NCI-H2227 (cell line): ENCODE measurements at regions not wholly inside any gene's neighbourhood (a gene's known extent, or its start where the extent isn't known, plus 50 kb on each side); places are given as distances from the start of the nearest gene placed in this dataset.

ENCODE experiments used
- DNase-seq: peaks from one replicate; lab custom pipeline; 2025; ENCODE audit not compliant: unreplicated experiment; lab: John Stamatoyannopoulos, UW

- no peak for DNase-seq
Observed at GRCh38 chr6:156533872-156534524, 243.2 kb upstream of the ARID1B start.

- DNase-seq: no peak
Observed at GRCh38 chr6:156526081-156526480, 251.1 kb upstream of the ARID1B start.

GRCh38 chr6:156525541-156525940, 251.6 kb upstream of the ARID1B start:
- DNase-seq: no peak

GRCh38 chr6:156519940-156520339, 257.2 kb upstream of the ARID1B start:
- no peak for DNase-seq

GRCh38 chr6:156517088-156517487, 260.1 kb upstream of the ARID1B start:
- no peak for DNase-seq

- DNase-seq: no peak
Observed at GRCh38 chr6:156515242-156515641, 261.9 kb upstream of the ARID1B start.

- DNase-seq: no peak
Observed at GRCh38 chr6:156513504-156513903, 263.7 kb upstream of the ARID1B start.

GRCh38 chr6:156511570-156511969, 265.6 kb upstream of the ARID1B start:
- no peak for DNase-seq

- no peak for DNase-seq
Observed at GRCh38 chr6:156511051-156511450, 266.1 kb upstream of the ARID1B start.

- DNase-seq: no peak
Observed at GRCh38 chr6:156510242-156510641, 266.9 kb upstream of the ARID1B start.

- no peak for DNase-seq
Observed at GRCh38 chr6:156509496-156509895, 267.7 kb upstream of the ARID1B start.

- DNase-seq: no peak
Observed at GRCh38 chr6:156508923-156509322, 268.3 kb upstream of the ARID1B start.

- DNase-seq: no peak
Observed at GRCh38 chr6:156508126-156508525, 269.1 kb upstream of the ARID1B start.

GRCh38 chr6:156507656-156508055, 269.5 kb upstream of the ARID1B start:
- DNase-seq: no peak

- no peak for DNase-seq
Observed at GRCh38 chr6:156507106-156507505, 270.1 kb upstream of the ARID1B start.

- DNase-seq: no peak
Observed at GRCh38 chr6:156502969-156503504, 274.1 kb upstream of the ARID1B start.

- DNase-seq: no peak
Observed at GRCh38 chr6:156497618-156498017, 279.6 kb upstream of the ARID1B start.

- DNase-seq: no peak
Observed at GRCh38 chr6:156487877-156488276, 289.3 kb upstream of the ARID1B start.

- no peak for DNase-seq
Observed at GRCh38 chr6:156485150-156485549, 292.0 kb upstream of the ARID1B start.

GRCh38 chr6:156474507-156475120, 302.6 kb upstream of the ARID1B start:
- DNase-seq: no peak

GRCh38 chr6:156471000-156471399, 306.2 kb upstream of the ARID1B start:
- DNase-seq: no peak

- DNase-seq: no peak
Observed at GRCh38 chr6:156464100-156464878, 312.9 kb upstream of the ARID1B start.
